ENCODE measurements at regions not wholly inside any gene's neighbourhood (a gene's known extent, or its start where the extent isn't known, plus 50 kb on each side); places are given as distances from the start of the nearest gene placed in this dataset.

DNA sequence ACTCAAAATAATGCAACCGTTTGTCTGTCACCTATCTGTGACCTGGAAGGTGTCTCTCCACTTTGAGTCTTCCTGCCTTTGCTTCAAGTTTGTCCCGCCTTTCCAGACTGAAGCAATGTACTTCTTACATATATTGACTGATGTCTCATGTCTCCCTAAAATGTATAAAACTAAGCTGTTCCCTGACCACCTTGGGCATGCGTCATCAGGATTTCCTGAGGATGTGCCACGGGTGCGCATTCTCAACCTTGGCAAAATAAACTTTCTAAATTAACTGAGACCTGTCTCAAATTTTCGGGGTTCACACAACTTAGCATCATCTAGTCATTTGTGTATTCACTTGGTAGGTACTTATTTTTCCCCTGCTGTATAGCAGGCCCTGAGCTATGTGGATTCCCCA, 65.3 kb upstream of the JCAD start:
- Histone ChIP-seq H3K4me1 (no peaks in the 10 kb centered on the region), H3K27me3 (no peaks in the 10 kb centered on the region), H3K27ac (no peak overlapping the region), H3K4me3 (no peak overlapping the region), H3K9me3 (no peaks in the 10 kb centered on the region), H3K36me3 (no peaks in the 10 kb centered on the region)
- in situ Hi-C loops (cut with MboI; ENCODE audit: low pct_ligation_motif_present in 1 of 4, low pct_unique_long_range_greater_than_20kb in 1 of 4, low sequenced_read_pairs in 3 of 4): no loop called here
- intact Hi-C loops (cut with DNase I; ENCODE audit: low total_unique reads): no loop called here
- TF ChIP-seq, protein P1, sequence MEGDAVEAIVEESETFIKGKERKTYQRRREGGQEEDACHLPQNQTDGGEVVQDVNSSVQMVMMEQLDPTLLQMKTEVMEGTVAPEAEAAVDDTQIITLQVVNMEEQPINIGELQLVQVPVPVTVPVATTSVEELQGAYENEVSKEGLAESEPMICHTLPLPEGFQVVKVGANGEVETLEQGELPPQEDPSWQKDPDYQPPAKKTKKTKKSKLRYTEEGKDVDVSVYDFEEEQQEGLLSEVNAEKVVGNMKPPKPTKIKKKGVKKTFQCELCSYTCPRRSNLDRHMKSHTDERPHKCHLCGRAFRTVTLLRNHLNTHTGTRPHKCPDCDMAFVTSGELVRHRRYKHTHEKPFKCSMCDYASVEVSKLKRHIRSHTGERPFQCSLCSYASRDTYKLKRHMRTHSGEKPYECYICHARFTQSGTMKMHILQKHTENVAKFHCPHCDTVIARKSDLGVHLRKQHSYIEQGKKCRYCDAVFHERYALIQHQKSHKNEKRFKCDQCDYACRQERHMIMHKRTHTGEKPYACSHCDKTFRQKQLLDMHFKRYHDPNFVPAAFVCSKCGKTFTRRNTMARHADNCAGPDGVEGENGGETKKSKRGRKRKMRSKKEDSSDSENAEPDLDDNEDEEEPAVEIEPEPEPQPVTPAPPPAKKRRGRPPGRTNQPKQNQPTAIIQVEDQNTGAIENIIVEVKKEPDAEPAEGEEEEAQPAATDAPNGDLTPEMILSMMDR (IDR thresholded peaks at IDR 0.05): no peak
- TF ChIP-seq POLR2AphosphoS5 (IDR thresholded peaks at IDR 0.05) (no peak), EP300 (IDR thresholded peaks at IDR 0.05; ENCODE audit: low read depth) (no peak), POLR2A (IDR thresholded peaks at IDR 0.05) (no peak)
- 78 to 88% methylated on average over 5 to 6 of the region's 6 CpGs for WGBS, 2 donors (ENCODE audit: low coverage in 1 of 2)
- DNase-seq: no peak

DNA sequence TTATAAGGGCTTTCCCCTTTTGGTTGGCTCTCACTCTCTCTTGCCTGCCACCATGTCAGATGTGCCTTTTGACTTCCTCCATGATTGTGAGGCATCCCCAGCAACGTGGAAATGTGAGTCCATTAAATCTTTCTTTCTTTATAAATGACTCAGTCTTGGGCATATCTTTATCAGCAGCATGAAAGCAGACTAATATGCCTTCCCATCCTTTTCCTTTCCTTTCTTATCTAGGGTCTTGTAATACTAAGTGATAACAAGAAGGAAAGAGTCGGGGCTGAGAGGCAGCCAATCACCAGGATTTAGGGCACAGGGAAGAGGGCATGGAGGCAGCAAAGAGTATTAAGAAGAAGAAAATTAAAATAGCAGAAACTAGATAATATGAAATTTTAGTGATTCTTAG, 62.0 kb upstream of the JCAD start:
- WGBS, 2 donors (ENCODE audit: low coverage in 1 of 2): 64 to 67% methylated on average over 2 of the region's 2 CpGs
- in situ Hi-C loops (cut with MboI; ENCODE audit: low pct_ligation_motif_present in 1 of 4, low pct_unique_long_range_greater_than_20kb in 1 of 4, low sequenced_read_pairs in 3 of 4): no loop called here
- no peak for DNase-seq

DNA sequence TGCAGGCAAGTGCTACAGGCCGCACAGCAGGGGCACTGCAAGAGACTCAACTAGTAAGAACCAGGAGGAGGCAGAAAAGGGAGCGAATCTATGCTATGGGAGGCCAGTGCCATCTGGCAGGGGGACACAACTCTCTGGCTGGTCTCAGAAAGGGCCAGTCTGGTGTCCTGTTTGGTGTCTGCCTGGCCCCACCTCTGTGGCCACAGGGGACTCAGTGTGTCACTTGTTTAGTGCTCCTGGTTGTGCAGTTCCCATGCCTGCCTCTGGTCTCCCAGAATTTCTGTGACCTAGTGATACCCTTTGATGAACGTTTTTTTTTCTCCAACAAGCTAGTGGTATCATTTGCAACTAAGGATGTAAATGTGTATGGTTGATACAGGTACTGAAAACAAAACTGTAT, 59.2 kb upstream of the JCAD start:
- no peaks in the 10 kb centered on the region for H3K4me1 ChIP-seq
- no peak for DNase-seq
- TF ChIP-seq EP300 (IDR thresholded peaks at IDR 0.05; ENCODE audit: low read depth): no peak
- TF ChIP-seq, protein P1 (IDR thresholded peaks at IDR 0.05): no peak
- no peak for TF ChIP-seq POLR2A (IDR thresholded peaks at IDR 0.05)
- TF ChIP-seq POLR2AphosphoS5 (IDR thresholded peaks at IDR 0.05): no peak
- intact Hi-C loops (cut with DNase I; ENCODE audit: low total_unique reads): loop anchor here (10.0 kb wide), 1 partner anchor 64 kb away; the partner anchor contains the start of gene JCAD
- no peaks in the 10 kb centered on the region for H3K27me3 ChIP-seq
- no peak overlapping the region for H3K4me3 ChIP-seq
- 29 to 67% methylated on average over 1 to 3 of the region's 3 CpGs for WGBS, 2 donors (ENCODE audit: low coverage in 1 of 2)
- in situ Hi-C loops (cut with MboI; ENCODE audit: low pct_ligation_motif_present in 1 of 4, low pct_unique_long_range_greater_than_20kb in 1 of 4, low sequenced_read_pairs in 3 of 4): no loop called here
- no peaks in the 10 kb centered on the region for H3K36me3 ChIP-seq
- H3K27ac ChIP-seq: no peak overlapping the region
- H3K9me3 ChIP-seq: no peaks in the 10 kb centered on the region

More for the DNA sequence above, 62.0 kb upstream of the JCAD start:
- no peak overlapping the region for H3K4me3 ChIP-seq
- no peaks in the 10 kb centered on the region for H3K9me3 ChIP-seq
- no peaks in the 10 kb centered on the region for H3K36me3 ChIP-seq
- no peak overlapping the region for H3K27ac ChIP-seq
- H3K4me1 ChIP-seq: no peaks in the 10 kb centered on the region
- intact Hi-C loops (cut with DNase I; ENCODE audit: low total_unique reads): no loop called here
- TF ChIP-seq EP300 (IDR thresholded peaks at IDR 0.05; ENCODE audit: low read depth) (no peak), POLR2A (IDR thresholded peaks at IDR 0.05) (no peak), POLR2AphosphoS5 (IDR thresholded peaks at IDR 0.05) (no peak)
- TF ChIP-seq, protein P1 (IDR thresholded peaks at IDR 0.05): no peak
- no peaks in the 10 kb centered on the region for H3K27me3 ChIP-seq

DNA sequence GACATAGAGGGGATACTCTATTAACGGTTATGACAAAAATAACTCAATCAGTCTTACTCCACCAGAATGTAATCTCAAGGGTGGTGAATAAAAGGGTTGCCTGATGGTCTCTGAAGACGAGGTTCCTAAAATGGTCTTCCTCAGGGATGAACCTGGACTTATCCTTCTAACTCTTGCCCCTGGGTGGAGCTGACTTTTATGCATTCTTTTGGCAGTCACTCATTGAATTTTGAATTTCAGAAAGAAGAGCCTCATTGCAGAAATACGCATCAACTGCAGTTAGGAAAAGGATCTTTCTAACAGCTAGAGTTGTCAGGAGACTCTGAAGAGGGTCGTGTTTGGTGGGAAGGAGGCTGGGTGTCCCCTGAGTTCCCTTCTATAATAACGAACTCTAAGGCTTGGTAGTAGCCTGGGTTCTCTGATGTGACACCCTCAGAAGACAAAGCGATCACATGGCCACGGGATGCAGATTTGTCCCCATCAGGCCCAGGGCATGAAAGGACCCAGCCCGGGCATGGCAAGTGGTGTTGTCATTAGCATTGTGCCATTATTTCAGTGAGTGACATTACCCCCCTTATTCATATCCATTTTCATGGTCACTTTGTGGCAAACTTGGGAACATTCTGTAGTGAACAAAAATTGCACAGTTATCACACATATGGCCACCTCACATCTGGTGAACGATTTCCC, 58.6 kb upstream of the JCAD start:
- no peak overlapping the region for H3K27ac ChIP-seq
- intact Hi-C loops (cut with DNase I; ENCODE audit: low total_unique reads): loop anchor here (10.0 kb wide), 1 partner anchor 63 kb away; the partner anchor contains the start of gene JCAD
- no peak for DNase-seq
- H3K36me3 ChIP-seq: no peaks in the 10 kb centered on the region
- in situ Hi-C loops (cut with MboI; ENCODE audit: low pct_ligation_motif_present in 1 of 4, low pct_unique_long_range_greater_than_20kb in 1 of 4, low sequenced_read_pairs in 3 of 4): no loop called here
- H3K4me3 ChIP-seq: no peak overlapping the region
- no peaks in the 10 kb centered on the region for H3K9me3 ChIP-seq
- no peaks in the 10 kb centered on the region for H3K27me3 ChIP-seq
- no peaks in the 10 kb centered on the region for H3K4me1 ChIP-seq
- TF ChIP-seq, protein P1 (IDR thresholded peaks at IDR 0.05): no peak
- TF ChIP-seq POLR2AphosphoS5 (IDR thresholded peaks at IDR 0.05) (no peak), POLR2A (IDR thresholded peaks at IDR 0.05) (no peak), EP300 (IDR thresholded peaks at IDR 0.05; ENCODE audit: low read depth) (no peak)
- WGBS, 2 donors (ENCODE audit: low coverage in 1 of 2): 84% methylated on average over 4 to 9 of the region's 9 CpGs

Measured in transverse colon (tissue), 4 donors.